ENCODE measurements at regions not wholly inside any gene's neighbourhood (a gene's known extent, or its start where the extent isn't known, plus 50 kb on each side); places are given as distances from the start of the nearest gene placed in this dataset.
"Not testable (repeated sequence)": the region's sequence is repeated elsewhere in the genome, so short reads cannot be mapped to it uniquely, and the experiment has no call there.

DNA sequence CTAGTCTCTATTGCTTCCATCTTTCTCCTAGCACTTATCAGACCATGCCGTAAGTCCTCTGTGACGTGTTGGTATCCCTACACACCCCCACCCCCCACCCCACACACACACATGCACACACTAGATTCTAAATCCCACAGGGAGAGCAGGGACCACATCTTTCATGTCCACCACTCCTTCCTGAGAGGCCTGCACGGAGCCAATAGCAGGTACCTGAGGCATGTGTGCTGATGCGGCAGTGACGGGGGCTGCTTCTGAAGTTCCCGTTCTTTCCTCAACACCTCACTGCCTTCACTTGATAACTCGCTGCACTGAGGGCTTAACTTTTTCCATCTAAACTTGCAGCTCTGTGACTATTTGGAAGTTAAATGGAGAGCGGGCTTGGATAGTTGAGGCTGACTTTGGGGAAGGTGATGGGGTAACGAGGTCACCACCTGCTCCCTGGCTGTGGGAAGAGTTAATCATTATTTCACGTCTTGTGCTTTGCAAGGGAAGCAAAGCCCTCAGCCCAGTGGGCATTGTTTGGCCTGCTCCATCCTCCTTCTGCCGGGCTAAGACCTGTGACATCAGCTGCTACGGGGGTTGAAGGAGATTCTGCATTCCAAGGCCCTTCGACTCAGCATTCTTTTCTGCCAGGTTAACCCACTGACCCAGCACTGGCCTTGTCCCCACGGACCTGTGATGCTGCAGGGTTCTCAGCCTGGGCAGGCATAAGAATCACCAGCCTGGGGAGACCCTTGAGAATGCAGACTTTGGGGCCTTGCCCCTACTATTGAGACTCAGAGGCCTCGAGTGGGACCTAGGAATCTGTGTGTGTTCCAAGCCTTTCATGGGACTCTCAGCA is 187.8 kb downstream of the ANKRD60 start:
- DNase-seq (ENCODE audit: low read depth): no peak

DNA sequence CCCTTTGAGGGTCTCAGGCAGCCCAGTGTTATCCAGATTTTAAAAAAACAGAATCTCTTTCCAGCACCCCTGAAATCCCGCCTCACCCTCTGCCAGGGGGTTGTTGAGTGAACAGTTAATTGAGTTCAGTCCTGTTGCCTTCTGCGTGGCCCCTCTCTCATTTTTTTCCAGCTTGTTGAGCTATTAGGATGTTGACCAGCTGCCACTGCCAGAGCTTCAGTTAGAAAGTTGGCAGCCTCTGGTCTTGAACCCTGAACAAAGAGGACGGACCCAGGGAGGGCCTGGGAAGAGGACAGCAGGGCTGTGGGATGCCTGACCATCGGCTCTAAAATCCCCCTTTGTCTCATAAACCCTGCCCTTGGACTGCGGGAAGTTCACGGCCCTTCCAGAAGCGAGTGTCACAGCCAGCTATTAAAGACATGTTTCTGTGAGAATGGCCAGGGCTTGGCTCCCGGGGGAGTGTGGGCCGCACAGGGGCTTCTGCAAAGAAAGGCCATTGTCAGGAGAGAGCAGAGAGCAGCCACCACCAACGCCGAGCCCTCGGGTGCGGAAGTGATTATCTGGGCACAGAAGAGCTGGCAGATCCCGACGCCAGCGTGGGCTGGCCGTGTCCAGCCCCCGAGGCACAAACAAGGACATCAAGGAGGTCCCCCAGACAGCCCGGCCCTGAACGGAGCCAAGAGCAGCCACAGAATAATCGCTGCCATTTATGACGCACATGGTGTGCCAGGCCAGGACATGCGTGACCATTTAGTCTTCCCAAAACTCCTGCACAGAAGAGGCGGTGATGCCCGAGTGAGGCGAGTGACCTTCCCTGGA is 189.0 kb downstream of the ANKRD60 start:
- no peak for DNase-seq (ENCODE audit: low read depth)

DNA sequence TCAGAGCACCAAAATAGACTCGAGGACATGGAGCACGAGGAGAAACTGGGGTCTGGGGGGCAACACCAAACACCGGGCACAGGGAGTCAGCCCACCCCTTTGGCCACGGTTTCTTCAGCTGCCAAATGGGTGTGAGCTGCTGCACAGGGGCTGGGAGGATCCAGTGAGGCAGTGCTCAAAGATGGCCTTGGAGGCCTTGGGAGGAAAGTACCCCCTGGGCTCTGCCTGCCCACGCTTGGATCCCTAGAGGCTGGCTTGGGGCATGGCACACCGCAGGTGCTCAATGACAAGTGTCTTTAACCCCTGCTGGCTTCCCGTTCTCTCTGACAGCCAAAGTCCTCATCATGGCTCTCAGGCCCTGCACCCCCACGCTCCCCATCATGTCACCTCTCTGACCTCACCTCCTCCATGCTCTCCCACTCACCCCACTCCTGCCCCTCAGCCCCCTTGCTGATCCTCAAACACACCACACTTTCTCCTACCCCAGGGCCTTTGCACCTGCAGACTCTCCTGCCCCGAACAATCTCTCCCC is 190.3 kb downstream of the ANKRD60 start:
- no peak for DNase-seq (ENCODE audit: low read depth)

DNA sequence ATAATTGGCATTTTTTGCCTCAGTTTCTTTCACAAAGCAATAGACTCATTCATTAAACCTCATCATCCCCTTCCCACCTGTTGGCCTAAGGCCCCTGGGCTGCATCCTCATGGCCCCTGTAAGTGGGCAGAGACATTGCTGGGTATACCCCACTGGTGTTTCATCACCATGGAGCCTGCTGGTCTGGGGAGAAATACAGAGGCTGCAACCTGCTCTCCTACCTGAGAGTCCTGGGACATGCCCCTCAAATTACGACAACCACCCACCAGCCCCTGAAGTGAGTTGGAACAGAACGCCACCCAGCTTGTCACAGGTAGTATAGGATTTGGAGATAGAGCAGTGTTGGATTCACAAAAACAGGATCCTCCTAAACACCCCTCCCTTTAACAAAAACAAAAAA is 190.8 kb downstream of the ANKRD60 start:
- no peak for DNase-seq (ENCODE audit: low read depth)

DNA sequence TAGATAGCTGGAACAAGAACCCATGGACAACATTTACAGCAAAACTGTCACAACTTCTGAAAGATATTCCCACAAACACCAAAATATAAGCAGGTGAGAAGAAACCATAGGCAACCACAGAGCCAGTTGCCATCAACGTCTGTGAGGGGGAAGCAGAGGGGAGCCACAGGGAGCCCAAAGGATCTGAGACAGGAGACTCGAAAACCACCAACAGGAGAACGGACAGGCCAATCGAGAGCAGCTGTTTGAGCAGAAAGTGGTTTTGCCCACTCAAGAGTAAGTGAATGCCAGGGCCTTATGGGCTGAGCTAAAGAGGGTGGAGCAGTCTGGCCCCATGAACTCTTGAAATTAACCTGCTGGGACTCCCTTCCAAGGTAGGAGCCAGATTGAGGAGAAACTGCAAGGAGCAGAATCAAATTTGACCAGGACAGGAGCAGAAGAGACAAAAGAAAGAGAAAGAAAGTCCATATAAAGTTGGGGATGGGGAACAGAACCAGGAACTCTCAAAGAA is 195.4 kb downstream of the ANKRD60 start:
- DNase-seq (ENCODE audit: low read depth): no peak

DNA sequence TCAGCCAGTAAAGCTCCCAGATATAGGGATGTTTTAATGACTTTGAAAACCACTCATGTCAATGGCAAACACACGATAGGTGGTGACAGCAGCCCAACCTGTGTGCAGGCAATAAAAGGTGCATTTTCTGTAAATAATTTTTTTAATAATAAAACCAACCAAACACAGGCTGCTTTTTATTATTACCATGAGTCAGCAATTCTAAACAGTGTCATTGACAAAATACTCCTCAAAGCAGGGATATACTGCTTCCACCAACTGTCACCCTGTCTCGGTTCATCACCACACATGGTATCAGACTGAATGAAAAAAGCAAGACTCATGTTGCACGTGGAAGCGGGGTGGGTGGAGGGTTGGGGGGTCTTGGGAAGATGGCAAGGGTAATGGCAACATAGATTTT is 195.9 kb downstream of the ANKRD60 start:
- no peak for DNase-seq (ENCODE audit: low read depth)

DNA sequence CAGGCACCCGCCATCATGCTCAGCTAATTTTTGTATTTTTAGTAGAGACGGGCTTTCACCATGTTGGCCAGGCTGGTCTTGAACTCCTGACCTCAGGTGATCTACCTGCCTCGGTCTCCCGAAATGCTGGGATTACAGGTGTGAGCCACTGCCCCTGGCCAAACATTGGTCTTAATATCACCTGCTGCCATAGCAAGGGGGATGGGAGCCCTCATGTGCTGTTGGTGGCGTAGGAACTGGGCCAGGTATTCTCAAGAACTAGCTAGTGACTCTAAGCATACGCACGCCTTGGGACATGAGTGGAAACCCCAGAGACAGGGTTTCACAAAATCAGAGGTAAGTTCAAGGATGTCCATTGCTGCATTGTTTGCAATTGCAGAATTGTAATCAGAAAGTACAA is 197.1 kb downstream of the ANKRD60 start:
- not testable (repeated sequence) for DNase-seq (ENCODE audit: low read depth)

DNA sequence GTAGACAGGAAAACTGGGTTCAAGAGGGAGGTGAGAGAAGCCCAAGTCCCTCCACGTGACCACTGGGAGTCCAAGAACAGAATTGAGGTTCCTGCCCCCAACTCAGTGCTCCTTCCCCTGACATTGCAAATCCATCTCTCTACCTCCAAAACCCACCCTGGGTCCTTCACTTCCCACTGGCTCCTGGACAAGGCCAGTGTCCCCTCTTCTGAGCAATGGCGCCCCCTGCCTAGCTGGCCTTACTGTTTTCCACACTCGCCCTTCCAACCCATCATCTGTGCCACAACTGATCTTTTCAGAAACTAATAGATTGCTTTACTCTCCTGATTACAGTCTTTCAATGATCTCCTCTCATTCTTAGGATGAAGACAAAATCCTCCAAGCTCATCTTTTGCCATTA is 200.3 kb downstream of the ANKRD60 start:
- DNase-seq (ENCODE audit: low read depth): no peak

DNA sequence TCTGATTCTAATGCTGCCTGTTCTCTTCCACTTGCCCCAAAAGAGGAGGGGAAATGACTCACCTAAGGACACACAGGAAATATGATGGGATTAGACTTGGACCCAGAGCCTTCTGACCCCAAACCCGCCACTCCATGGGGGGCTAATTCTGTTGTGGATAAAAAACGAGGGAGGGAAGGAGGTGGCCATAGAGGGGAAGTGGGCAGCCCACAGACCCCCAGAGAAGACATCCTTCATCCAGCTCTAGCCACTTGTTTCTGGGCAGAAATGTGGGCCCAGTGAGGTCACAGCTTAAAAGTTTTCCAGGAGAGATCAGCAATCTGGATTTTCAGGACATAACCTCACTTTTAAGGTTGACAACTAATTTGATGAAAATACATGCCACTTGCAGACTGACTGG is 202.1 kb downstream of the ANKRD60 start:
- no peak for DNase-seq (ENCODE audit: low read depth)

DNA sequence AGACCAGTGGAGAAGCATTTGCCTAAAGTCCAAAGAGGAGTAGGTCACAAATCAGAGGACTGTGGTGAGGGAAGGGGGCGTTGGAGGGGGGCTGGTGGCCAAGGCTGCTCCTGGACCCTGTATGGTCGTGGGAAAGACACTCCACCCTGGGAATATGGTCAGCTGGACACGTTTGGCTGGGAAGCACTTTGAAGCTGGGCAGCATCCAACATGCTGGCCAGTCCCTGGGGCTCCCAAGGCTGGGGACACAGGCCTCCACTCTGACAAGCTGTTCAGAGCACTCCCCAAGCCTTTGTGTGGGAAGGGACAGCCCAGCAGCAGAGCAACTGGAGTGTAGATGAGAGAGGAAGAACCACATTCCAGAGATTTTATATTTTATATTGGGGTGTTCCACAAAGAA is 203.2 kb downstream of the ANKRD60 start:
- DNase-seq (ENCODE audit: low read depth): no peak

DNA sequence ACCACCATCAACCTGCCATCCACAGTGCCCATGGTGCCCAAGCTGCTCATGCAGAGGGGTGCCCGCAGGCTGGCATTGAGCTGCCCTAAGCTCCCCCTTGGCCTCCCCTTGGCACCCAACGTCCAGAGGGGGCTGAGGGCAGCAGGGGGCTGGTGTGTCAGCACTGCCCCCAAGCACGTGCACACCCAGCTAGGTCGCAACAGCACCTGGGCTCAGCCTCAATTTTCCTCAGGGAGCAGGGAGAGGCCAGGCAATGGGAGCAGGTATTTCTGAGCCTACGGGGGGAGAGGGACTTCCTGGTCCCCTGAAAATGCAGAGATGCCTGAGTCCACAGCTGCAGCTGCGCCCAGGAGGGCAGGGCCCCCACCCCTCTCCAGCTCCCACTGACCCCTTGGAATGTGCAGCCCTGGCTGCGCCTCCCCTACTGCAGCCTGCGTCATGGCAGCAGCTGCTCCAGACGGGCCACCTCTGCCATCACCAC is 204.2 kb downstream of the ANKRD60 start:
- no peak for DNase-seq (ENCODE audit: low read depth)

DNA sequence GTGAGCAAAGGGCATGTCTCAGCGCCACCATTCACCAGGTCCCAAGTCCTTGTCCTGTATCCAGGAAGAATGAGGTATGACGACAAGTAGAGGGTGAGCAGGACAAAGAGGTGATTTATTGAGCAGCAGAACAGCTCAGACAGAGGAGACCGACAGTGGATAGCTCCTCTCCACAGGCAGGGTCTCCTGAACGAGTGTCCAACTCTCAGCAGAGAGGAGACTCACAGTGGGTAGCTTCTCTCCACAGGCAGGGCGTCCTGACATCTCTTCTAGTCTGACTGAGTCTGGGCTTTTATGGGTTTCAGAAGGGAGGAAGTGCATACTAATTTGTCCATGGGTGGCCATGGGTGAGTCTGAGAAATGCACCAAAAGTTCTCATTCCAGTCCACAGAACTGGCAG is 204.7 kb downstream of the ANKRD60 start:
- DNase-seq (ENCODE audit: low read depth): no peak

DNA sequence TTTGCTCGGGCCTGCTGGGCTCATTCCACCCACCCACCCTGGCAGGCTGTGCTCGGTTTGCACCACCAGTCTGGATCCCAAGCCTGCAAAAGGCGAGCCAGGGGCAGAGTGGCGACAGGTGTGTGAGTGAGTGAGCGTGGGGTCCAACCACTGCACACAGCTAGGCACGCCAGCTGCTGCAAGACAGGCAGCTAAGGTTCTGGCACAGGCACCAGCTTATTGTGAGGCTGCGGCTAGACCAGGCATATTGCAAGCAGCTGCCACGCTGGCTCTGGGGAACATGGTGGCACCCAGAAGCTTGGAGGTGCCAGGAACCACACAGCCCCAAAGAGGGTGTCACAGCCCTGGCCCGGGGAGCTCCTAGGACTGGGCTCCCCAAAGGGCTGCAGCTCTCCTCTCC is 205.1 kb downstream of the ANKRD60 start:
- DNase-seq (ENCODE audit: low read depth): no peak

DNA sequence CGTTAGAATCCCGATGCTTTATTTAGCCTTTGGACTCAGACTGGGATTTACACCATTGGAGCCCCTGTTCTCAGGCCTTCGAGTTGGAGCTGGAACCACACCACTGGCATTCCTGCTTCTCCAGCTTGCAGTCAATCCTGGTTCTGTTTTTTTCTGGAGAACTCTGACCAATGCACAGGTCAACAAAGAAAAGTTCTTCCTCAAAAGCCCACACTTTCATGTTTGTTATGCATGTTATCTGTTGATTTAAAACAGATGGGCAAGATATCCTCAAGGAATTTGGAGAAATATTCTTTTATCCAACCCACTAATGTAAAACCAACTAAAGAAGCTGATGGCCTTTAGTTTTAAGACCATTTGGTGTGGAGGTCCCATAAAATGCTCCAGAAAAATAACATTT is 205.7 kb downstream of the ANKRD60 start:
- DNase-seq (ENCODE audit: low read depth): no peak

DNA sequence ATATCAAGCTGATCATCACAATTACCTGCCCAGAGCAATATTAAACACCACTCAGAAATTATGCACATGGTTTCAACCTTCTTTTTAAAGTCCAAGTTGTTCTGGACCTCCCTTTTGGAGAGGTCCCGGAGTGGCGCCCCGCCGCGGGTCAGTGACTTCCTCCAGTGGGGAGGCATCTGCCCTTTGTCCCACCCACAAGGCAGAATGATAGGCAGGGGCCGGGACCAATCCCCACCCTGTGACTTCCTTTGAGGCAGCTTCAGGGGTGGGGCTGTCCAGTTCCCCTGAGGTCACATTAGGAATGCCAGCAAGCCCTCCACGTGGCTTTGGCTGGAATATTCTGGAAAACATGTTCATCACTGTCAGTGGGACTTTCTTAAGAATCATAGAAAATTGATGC is 207.0 kb downstream of the ANKRD60 start:
- DNase-seq (ENCODE audit: low read depth): no peak

DNA sequence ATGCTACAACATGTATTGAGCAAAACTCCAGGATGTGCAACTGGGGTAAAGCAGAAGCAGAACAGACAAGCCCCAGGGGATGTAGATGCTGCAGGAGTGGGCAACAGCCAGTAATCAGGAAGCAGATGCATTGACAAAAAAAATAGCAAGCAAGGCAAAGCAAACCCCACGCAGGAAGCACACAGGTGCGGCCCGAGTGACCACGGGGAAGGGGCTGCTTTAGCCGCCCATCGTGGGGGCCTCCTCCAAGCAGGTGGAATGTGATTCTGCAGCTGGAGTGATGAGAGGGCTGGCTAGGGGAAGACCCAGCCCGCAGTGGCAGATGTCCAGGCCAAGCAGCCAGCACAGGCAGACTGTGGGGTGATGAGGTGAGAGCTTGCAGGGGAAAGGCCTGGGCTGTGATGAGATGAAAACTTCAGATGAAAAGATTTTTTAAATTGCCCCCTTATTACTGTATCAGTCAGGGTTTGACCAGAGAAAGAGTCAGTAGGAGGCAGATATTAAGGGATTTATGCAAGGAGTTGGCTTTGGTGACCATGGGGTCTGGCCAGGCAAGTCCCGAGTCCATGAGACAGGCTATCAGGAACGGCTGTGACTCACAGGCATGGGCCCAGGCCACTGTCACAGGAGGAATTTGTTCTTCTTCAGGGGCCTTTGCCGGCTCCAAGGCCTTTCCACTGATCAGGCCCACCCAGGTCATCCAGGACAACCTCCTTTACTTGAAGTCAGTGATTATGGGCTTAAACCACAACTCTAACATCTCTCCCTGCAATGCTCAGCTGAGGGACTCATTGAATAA is 207.6 kb downstream of the ANKRD60 start:
- DNase-seq (ENCODE audit: low read depth): no peak

DNA sequence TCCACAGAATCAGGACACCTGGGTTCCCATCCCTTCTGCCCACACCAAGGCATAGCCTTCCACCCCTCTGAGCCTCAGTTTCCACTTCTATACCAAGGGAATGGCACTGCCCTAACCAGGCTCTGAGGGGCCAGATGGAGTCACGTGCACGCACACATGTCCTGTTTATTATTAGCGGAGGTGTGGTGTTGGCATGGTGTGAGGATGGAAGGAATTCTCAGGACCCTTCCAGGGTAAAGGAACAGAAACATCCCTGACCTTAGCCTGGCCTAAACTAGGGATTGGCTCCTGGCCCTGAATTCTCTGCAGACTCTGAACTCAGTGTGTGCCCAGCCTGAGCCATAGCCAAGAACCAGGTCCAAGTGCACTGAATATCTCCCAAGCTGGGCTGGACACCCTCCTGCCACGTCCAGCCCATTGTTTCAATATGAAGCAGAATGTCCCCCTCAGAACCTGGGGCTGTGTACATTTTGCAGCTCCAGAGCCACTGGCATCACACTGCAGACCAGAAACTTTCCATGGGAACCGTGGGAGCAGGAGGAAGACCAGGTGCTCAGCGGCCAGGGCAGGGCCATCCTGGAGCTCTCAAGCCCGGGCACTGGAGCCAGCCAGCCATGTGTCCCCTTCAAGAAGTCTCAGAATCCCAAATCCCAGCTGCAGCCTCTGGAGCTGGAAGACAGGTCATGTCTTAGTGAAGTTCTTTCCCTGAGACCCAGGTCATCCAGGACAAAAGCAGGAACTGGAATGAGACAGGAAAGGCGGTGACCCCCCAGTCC is 208.4 kb downstream of the ANKRD60 start:
- DNase-seq (ENCODE audit: low read depth): no peak

DNA sequence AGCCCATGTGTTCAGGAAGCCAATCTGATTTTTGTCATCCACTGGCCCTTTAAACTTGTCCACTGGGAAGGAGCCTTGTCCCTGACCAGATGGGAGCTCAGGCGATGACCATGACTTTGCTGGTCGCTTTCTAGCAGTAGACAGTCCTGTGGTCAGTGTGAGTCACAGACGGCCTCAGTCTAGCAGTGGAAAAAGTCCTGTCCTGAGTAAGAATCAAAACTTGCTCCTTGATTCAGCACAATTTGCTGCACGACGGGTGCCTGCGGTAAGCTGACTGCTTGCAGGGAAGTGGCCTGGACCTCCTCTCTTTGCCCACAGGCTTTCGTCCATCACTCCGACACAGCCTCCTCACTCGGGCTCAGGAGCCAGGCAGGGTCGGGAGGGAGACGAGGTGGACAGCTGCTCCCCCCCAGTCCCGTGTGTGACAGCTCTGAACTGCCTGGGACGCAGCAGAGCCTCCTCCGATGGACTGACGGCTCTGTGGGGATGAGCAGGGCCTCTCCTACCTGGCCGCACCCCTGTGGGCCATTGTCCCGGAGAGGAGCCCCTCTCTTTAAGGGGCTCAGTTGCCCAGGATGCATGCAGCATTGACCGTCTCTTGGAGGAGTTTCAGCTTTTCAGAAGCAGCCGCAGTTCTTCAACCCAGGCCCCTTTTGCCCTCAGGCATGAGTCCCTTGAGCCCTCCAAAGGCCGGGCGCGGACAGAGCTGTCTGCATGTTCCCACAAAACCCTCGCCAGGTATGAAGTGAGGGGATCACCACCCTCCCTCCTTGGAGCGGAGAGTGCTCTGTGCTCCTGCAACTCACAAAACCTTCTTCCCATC is 209.2 kb downstream of the ANKRD60 start:
- DNase-seq (ENCODE audit: low read depth): peak; percentile 72

DNA sequence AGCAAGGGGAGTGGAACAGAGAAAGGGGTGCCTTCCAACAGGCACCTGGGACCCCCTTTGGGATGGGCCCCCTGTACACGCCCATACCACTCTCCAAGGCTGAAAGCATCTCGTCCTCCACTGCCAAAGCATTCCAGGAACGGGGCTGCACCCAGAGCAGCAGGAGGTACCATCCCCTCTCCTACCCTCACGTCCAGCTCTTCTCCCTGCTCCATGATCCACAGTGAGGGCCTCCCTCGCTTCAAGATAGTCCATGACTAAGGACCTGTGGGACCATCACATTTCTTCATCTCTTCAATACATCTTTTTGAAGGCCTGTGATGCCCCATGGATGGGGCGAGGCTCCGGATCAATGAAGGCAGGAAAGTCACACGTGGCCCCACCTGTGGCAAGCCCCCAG is 209.9 kb downstream of the ANKRD60 start:
- DNase-seq (ENCODE audit: low read depth): no peak

DNA sequence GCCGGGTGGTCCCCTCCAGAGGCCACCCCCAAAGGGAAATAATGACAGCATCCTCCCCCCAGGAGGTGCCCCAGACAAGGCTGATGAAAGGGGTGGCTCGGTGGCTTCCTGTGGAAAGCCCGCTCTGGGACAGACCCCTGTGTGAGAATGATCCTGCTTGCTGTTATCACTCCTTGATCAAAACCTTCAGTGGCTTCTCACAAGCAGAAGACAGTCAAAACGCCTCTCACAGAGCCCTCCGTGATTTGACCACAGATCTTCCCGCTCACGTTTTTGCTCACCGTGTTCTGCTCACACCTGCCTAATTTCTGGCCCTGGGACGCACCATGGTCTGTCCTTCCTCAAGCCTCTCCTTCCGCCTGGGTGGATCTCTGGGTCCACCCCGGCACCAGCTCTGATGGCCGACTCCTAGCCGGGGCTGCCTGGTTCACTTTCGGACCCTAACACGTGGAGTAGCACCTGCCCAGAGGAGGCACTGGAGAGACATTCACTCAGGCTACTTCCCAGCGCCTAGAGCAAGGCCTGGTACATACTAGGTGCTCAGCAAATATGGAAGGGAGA is 210.4 kb downstream of the ANKRD60 start:
- DNase-seq (ENCODE audit: low read depth): no peak

All from renal cortical epithelial cell (primary cell).